ENCODE measurements at regions not wholly inside any gene's neighbourhood (a gene's known extent, or its start where the extent isn't known, plus 50 kb on each side); places are given as distances from the start of the nearest gene placed in this dataset.

GRCh38 chr4:79176351-79176750 is 149.5 kb downstream of the NAA11 start:
- H3K4me2 ChIP-seq = no peak overlapping the region
- H3K4me1 ChIP-seq = no peaks in the 10 kb centered on the region
- WGBS (ENCODE audit: missing lambda C conversion rate) = 18% methylated on average over 4 of the region's 4 CpGs
- ATAC-seq (no peak), FAIRE-seq (no peak), DNase-seq (ENCODE audit: low read depth in 1 of 2, low spot score in 1 of 2) (no peak)
- no peaks in the 10 kb centered on the region for H3K9me3 ChIP-seq
- ChIA-PET POLR2A (no interaction called here), CTCF (no interaction called here)
- H3K4me3 ChIP-seq = no peak overlapping the region
- no peak overlapping the region for H3K27ac ChIP-seq
- TF ChIP-seq HMGXB4 (CRISPR knock-in tag; IDR thresholded peaks at IDR 0.05; ENCODE audit: borderline replicate concordance) (no peak), RCOR1 (IDR thresholded peaks at IDR 0.05; ENCODE audit: low read depth, low read length) (no peak), NPAS2 (CRISPR knock-in tag; IDR thresholded peaks at IDR 0.05; ENCODE audit: borderline replicate concordance) (no peak), HOXB13 (CRISPR knock-in tag; IDR thresholded peaks at IDR 0.05; ENCODE audit: low read depth) (no peak), MAX (IDR thresholded peaks at IDR 0.05) (no peak), ZNF302 (CRISPR knock-in tag; IDR thresholded peaks at IDR 0.05) (no peak), JUNB (IDR thresholded peaks at IDR 0.05) (no peak), MAFK (IDR thresholded peaks at IDR 0.05; ENCODE audit: partially characterized antibody) (no peak), POLR2AphosphoS2 (conservative IDR thresholded peaks at IDR 0.05; ENCODE audit: low read length) (no peak), CHD2 (IDR thresholded peaks at IDR 0.05; ENCODE audit: low read length, partially characterized antibody) (no peak), ZSCAN20 (CRISPR knock-in tag; IDR thresholded peaks at IDR 0.05) (no peak), KDM1A (IDR thresholded peaks at IDR 0.05; ENCODE audit: low read depth) (no peak), TP53 (CRISPR knock-in tag; IDR thresholded peaks at IDR 0.05) (no peak), NFE2L2 (conservative IDR thresholded peaks at IDR 0.05; ENCODE audit: low read length) (no peak), CBX2 (IDR thresholded peaks at IDR 0.05; ENCODE audit: borderline replicate concordance, low read depth) (no peak), HOXA7 (CRISPR knock-in tag; IDR thresholded peaks at IDR 0.05) (no peak), SMC3 (IDR thresholded peaks at IDR 0.05) (no peak), TFCP2L1 (CRISPR knock-in tag; IDR thresholded peaks at IDR 0.05) (no peak), CEBPB (IDR thresholded peaks at IDR 0.05) (no peak), RAD21 (conservative IDR thresholded peaks at IDR 0.05 in 1 of 2, IDR thresholded peaks at IDR 0.05 in 1 of 2) (no peak)

GRCh38 chr4:79175716-79176115 is 150.1 kb downstream of the NAA11 start:
- no peak for ATAC-seq
- no peak for FAIRE-seq
- no peak for TF ChIP-seq HDAC2 (IDR thresholded peaks at IDR 0.05)
- no peak for TF ChIP-seq BCL3 (IDR thresholded peaks at IDR 0.05)
- TF ChIP-seq TP53 (CRISPR knock-in tag; IDR thresholded peaks at IDR 0.05) = no peak
- TF ChIP-seq SREBF2 (IDR thresholded peaks at IDR 0.05) = no peak
- no peak for TF ChIP-seq FOSL2 (IDR thresholded peaks at IDR 0.05)
- TF ChIP-seq FOSL2 (CRISPR knock-in tag; IDR thresholded peaks at IDR 0.05) = no peak
- TF ChIP-seq MAFK (IDR thresholded peaks at IDR 0.05; ENCODE audit: partially characterized antibody) = no peak
- TF ChIP-seq HOXB5 (CRISPR knock-in tag; IDR thresholded peaks at IDR 0.05) = no peak
- TF ChIP-seq CEBPB (IDR thresholded peaks at IDR 0.05) = no peak
- no peak for TF ChIP-seq POLR2A (IDR thresholded peaks at IDR 0.05; ENCODE audit: low read length)
- TF ChIP-seq TFCP2L1 (CRISPR knock-in tag; IDR thresholded peaks at IDR 0.05) = no peak
- no peak for TF ChIP-seq KDM5A (IDR thresholded peaks at IDR 0.05)
- TF ChIP-seq ZFP36 (IDR thresholded peaks at IDR 0.05; ENCODE audit: borderline replicate concordance, partially characterized antibody) = no peak
- TF ChIP-seq HOXA7 (CRISPR knock-in tag; IDR thresholded peaks at IDR 0.05) = no peak
- no peak overlapping the region for H3K4me3 ChIP-seq
- H3K9me3 ChIP-seq = no peaks in the 10 kb centered on the region
- H3K4me2 ChIP-seq = no peak overlapping the region
- H3K4me1 ChIP-seq = no peaks in the 10 kb centered on the region
- DNase-seq (ENCODE audit: low read depth in 1 of 2, low spot score in 1 of 2) = no peak
- no peak overlapping the region for H3K27ac ChIP-seq
- ChIA-PET POLR2A (no interaction called here), CTCF (no interaction called here)

Measured in A549 (cell line).